Right lobe of liver (tissue), 6 donors: ENCODE measurements at regions not wholly inside any gene's neighbourhood (a gene's known extent, or its start where the extent isn't known, plus 50 kb on each side); places are given as distances from the start of the nearest gene placed in this dataset.
A peak's percentile ranks its signal among the peaks of the same experiment; 100 is the strongest.

ENCODE experiments used
- ATAC-seq, 4 donors: fragments of 200-7000 bp; cut with Tn5 transposase; one replicate each; pipeline ENCODE4 v1.9.1; 2020; ENCODE audit warnings: mild to moderate bottlenecking in 4 of 4, moderate library complexity in 4 of 4
- DNase-seq, 3 donors: peaks; one replicate each; pipeline ENCODE4 v3.0.0-alpha.2; 2020
- H3K27ac ChIP-seq, 3 donors: fragments of 200-600 bp; one replicate each; pipeline ENCODE4 v1.8.0; 2022
- H3K27me3 ChIP-seq, 2 donors: fragments of 200-600 bp; one replicate each; pipeline ENCODE4 v1.8.0; 2022
- H3K36me3 ChIP-seq, 4 donors: fragments of 200-600 bp; sonication (generic) in 1 of 4; one replicate each; pipeline versions ENCODE4 v1.5.1 to v1.8.0; 2017 to 2022; ENCODE audit warnings: control low read depth in 1 of 4
- H3K4me1 ChIP-seq, 4 donors: fragments of 200-600 bp; sonication (generic) in 1 of 4; one replicate each; pipeline versions ENCODE4 v1.5.1 to v1.8.0; 2017 to 2022; ENCODE audit warnings: control low read depth in 1 of 4
- H3K4me3 ChIP-seq, 3 donors: fragments of 200-600 bp; one replicate each; pipeline ENCODE4 v1.8.0; 2022
- H3K9me3 ChIP-seq, 4 donors: fragments of 200-600 bp; sonication (generic) in 1 of 4; one replicate each; pipeline versions ENCODE4 v1.5.1 to v1.8.0; 2017 to 2022; ENCODE audit warnings: control low read depth in 1 of 4
- POLR2A ChIP-seq: fragments of 450-650 bp; IDR thresholded peaks from one replicate; pipeline ENCODE4 v1.6.1; 2017; ENCODE audit warnings: antibody characterized with exemption, mild to moderate bottlenecking
- WGBS: methylation state at CpG from one replicate; pipeline ENCODE4 v1.1.6; 2018; ENCODE audit warnings: low coverage, low lambda C conversion rate; ENCODE audit not compliant: insufficient coverage; ENCODE audit errors: missing lambda C conversion rate; 5-methylcytosine and 5-hydroxymethylcytosine counted together
- intact Hi-C, 2 donors: fragments of 100-400 bp; cut with DNase I; formaldehyde crosslinking; loops; one replicate each; pipeline versions ENCODE4 v1.11.2 to v1.14.1; 2022
- TF ChIP-seq, protein P1 (sequence below), 4 donors: fragments of 200-600 bp in 3 of 4; fragments of 450-650 bp in 1 of 4; IDR thresholded peaks; one replicate each; pipeline versions ENCODE4 v1.5.1 to v1.8.0; 2016 to 2022; ENCODE audit warnings: antibody characterized with exemption in 4 of 4, mild to moderate bottlenecking in 2 of 4
- donor health status: DM: no; HTN: yes; CAD: no.
- donor health status: DM: no; HTN: no; CAD: no.
- donor health status: DM: no; HTN: no; CAD: no.
- donor health status: DM: no; HTN: yes; CAD: no.
- donor health status: DM: no; HTN: yes; CAD: no.

DNA sequence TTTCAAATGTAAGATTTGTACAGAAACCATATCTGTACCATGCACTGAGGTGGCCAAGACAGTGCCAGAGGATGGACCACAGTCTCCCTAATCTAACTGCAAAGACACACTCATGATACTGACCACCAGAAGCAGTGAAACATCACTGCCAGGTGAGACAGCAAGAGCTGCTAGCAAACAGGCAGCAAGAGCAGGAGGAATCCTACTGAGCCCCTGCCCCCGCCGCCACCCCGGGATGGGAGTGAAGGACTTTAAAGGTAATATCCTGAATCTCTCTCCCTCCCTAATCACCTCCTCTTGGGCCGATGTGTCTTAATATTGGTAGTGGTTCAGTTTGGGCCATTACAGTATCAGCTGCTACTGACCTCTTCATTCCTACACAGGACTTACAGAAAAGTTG lies 144.3 kb downstream of the XPNPEP1 start:
- ATAC-seq, result no peak
- no peaks in the 10 kb centered on the region for H3K9me3 ChIP-seq
- H3K4me3 ChIP-seq, result no peak overlapping the region
- TF ChIP-seq POLR2A, result no peak
- TF ChIP-seq, protein P1, sequence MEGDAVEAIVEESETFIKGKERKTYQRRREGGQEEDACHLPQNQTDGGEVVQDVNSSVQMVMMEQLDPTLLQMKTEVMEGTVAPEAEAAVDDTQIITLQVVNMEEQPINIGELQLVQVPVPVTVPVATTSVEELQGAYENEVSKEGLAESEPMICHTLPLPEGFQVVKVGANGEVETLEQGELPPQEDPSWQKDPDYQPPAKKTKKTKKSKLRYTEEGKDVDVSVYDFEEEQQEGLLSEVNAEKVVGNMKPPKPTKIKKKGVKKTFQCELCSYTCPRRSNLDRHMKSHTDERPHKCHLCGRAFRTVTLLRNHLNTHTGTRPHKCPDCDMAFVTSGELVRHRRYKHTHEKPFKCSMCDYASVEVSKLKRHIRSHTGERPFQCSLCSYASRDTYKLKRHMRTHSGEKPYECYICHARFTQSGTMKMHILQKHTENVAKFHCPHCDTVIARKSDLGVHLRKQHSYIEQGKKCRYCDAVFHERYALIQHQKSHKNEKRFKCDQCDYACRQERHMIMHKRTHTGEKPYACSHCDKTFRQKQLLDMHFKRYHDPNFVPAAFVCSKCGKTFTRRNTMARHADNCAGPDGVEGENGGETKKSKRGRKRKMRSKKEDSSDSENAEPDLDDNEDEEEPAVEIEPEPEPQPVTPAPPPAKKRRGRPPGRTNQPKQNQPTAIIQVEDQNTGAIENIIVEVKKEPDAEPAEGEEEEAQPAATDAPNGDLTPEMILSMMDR (IDR thresholded peaks at IDR 0.05), result no peak
- H3K4me1 ChIP-seq, result no peaks in the 10 kb centered on the region
- DNase-seq, result no peak
- 80% methylated on average over 1 of the region's 4 CpGs for WGBS
- no peaks in the 10 kb centered on the region for H3K36me3 ChIP-seq
- H3K27ac ChIP-seq, result no peak overlapping the region
- no peaks in the 10 kb centered on the region for H3K27me3 ChIP-seq
- intact Hi-C loops, result no loop called here

DNA sequence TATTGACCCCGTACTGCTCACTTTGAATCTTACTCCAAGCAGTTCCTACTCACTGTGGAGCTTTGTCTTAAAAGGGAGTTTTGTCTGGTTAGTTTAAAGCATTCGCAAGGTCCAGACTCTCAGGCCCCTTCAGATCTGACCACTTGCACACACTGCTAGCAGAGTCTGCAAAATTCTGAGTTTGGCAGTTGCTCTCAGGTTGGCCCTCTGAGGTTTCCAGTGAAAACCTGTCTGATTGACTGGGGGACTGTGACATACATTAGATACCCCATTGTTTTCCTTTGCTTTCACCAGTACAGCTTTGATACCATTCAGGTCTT lies 149.2 kb downstream of the XPNPEP1 start:
- TF ChIP-seq, protein P1 (IDR thresholded peaks at IDR 0.05), result no peak
- TF ChIP-seq POLR2A, result no peak
- Histone ChIP-seq H3K27ac (no peak overlapping the region), H3K4me3 (no peak overlapping the region), H3K9me3 (no peaks in the 10 kb centered on the region), H3K27me3 (no peaks in the 10 kb centered on the region), H3K36me3 (no peaks in the 10 kb centered on the region), H3K4me1 (no peaks in the 10 kb centered on the region)
- DNase-seq, result no peak
- no peak for ATAC-seq
- WGBS, result 50% methylated on average over 2 of the region's 2 CpGs
- intact Hi-C loops, result no loop called here

DNA sequence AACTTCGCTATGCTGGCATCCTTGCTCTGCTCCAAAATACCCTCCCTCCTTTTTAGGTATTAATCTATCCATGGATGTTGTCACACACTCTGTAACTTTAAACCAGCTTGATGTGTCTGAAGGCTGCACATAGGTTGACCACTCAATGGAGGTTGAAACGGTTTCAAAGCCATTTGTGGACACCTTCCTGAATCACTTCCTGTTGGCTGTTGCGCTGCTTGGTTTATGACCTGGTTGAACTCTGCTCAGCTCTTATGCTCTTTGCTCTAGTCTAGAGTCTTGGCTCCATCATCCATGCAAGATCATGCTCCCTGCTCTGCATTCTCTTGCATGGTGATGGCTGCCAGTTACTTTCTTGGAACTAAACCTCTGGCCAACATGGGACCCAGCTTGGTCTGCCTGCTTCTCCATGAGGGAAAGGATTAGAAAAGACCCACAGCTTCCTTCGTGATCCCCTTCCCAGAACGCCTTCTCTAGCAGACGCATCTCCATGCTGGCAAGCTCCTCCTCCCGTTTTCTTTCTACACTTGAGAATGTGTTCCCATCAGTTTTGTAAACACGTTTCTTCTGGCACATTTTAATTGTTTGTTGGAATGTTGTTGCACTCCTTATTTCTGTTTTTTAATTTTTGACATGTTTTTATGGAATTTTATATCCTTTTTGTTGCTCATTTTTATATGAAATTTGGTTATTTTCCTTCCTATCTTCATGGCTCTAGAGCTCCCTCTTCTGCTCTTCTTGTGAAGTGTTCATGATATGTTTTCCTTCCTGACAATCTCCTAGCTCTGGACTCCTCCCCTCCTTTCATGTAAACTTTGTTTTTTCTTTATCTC lies 149.8 kb downstream of the XPNPEP1 start:
- Histone ChIP-seq H3K4me1 (no peaks in the 10 kb centered on the region), H3K4me3 (no peak overlapping the region), H3K36me3 (no peaks in the 10 kb centered on the region), H3K27me3 (no peaks in the 10 kb centered on the region), H3K9me3 (no peaks in the 10 kb centered on the region), H3K27ac (no peak overlapping the region)
- intact Hi-C loops, result no loop called here
- DNase-seq (no peak), ATAC-seq (peak in 3 of 4 donors; percentile 26 to 45 (median 43))
- no peak for TF ChIP-seq POLR2A
- TF ChIP-seq, protein P1 (IDR thresholded peaks at IDR 0.05), result peak; percentile 27 to 59 (median 49)
- 32% methylated on average over 6 of the region's 8 CpGs for WGBS

DNA sequence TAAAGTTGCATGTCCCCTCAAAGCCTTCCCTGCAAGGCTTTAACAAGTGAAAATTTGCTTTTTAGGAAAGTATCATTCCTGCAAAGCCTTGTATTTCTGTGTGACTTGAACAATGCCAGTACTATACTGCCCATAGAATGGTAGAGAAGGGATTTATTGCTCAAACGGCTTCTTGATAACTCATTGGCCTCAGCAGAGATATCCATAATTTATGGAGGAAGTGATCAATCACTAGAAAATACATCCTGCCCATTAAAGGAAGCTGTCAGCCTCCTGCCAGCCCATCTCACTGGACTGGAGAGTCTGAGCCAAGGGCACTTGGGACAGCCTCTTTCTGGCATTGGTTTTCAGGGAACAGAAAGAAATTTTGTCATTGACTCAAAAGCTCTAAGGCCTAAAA lies 152.6 kb downstream of the XPNPEP1 start:
- Histone ChIP-seq H3K36me3 (no peaks in the 10 kb centered on the region), H3K9me3 (no peaks in the 10 kb centered on the region), H3K27me3 (no peaks in the 10 kb centered on the region), H3K27ac (no peak overlapping the region), H3K4me3 (no peak overlapping the region), H3K4me1 (no peaks in the 10 kb centered on the region)
- WGBS, result 11% methylated on average over 1 of the region's 1 CpG
- intact Hi-C loops, result no loop called here
- no peak for ATAC-seq
- TF ChIP-seq, protein P1 (IDR thresholded peaks at IDR 0.05), result no peak
- no peak for TF ChIP-seq POLR2A
- no peak for DNase-seq
